DMS53 treated with DMSO at 0.1 percent for 48 hours (cell line): ENCODE measurements at regions not wholly inside any gene's neighbourhood (a gene's known extent, or its start where the extent isn't known, plus 50 kb on each side); places are given as distances from the start of the nearest gene placed in this dataset.

Experiments used
- DNase-seq: peaks from one replicate; lab custom pipeline; 2025; ENCODE audit not compliant: unreplicated experiment; lab: John Stamatoyannopoulos, UW

DNA sequence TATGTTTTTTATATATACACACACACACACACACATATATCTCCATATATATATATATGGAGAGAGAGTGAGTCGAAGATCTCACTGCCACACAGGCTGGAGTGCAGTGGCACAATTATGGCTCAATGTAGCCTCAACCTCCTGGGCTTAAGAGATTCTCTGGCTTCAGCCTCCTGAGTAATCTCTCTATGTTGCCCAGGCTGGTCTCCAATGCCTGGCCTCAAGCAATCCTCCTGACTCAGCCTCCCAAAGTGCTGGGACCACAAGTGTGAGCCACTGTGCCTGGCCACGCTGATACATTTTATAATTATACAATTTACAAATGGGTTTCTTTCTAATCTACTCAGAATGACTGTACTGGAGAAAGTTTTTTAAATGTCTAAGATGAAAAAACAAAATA is 664.2 kb downstream of the PTPRC start:
- no peak for DNase-seq

- DNase-seq = no peak
Measured at GRCh38 chr1:199305053-199305452, 666.2 kb downstream of the PTPRC start.

DNA sequence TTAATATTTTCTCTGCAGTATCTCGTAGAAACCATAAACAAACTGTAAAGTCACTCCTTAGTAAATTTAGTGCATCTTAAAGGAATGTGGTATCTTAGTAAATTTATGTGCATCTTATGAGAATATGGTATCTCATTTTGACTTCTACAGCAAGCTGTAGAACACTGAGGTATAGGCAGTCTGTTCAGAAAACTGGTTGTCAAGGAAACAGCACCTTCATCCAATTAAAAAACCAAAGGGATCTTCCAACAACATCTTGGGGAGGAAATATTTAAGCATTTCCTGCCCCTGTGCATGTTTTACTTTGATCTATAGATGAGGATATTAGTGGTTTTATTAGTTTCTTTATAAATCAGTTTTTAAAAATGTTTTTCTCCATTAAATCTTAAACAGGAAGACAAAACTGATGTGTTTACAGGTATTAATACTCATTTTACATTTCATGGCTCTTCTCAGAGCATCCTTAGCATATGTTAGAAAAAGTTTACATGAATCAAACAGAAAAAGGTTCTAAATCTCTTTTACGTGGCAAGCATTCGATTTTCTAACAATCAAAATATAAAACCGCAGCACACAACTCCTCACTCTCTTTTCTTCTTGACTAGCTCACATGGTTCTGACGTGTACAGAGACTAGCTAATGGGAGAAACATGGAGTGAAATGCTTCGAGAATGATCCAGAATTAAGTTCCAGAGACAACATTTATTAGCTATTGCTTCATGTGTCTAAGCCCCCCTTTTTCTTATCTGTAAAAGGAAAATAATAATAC is 668.8 kb downstream of the PTPRC start:
- no peak for DNase-seq

DNA sequence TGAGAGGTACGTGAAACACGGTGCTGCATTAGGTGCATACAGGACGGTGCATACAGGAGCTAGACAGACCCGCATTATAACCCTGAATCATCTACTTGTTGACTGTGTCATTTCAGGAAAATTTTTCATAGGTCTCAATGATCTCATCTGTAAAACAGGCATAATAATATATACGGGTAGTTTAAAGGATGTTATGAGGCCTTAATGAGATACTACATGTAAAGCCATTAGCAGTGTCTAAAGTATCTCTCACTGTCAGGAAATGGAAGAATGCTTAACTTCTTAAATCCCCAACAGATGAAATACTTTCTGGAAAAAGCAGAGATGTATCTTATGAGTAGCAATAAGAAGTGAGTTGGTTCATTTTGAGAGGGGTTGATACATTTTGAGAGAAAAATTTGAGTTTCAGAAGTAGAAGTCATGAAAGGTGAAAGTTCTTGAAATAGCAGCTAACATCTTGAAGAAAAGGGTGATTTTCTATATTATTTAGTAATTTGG is 669.6 kb downstream of the PTPRC start:
- DNase-seq = no peak

DNA sequence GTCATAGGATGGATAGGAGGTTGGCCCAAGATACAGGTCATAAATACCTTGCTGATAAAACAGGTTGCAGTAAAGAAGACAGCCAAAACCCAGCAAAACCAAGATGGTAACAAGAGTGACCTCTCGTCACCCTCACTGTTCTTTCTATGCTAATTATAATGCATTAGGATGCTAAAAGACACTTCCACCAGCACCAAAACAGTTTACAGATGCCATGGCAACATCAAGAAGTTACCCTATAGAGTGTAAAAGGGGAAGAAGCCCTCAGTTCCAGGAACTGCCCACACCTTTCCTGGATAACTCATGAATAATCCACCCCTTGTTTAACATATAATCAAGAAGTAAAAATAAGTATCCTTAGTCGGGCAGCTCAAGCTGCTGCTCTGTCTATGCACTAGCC is 671.9 kb downstream of the PTPRC start:
- DNase-seq = no peak

GRCh38 chr1:199311478-199312262 is 672.8 kb downstream of the PTPRC start:
- no peak for DNase-seq

GRCh38 chr1:199312626-199313025 is 673.8 kb downstream of the PTPRC start:
- no peak for DNase-seq

- DNase-seq = no peak
Measured at GRCh38 chr1:199313444-199313843, 674.6 kb downstream of the PTPRC start.

DNA sequence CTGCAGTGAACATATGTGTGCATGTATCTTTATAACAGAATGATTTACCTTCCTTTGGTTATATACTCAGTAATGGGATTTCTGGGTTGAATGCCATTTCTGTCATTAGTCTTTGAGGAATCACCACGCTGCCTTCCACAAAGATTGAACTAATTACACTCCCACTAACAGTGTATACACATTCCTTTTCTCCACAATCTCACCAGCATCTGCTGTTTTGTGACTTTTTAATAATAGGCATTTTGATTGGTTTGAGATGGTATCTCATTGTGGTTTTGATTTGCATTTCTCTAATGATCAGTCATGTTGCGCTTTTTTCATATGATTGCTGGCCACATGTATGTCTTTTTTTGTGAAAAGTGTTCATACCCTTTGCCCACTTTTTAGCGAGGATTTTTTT is 680.5 kb downstream of the PTPRC start:
- DNase-seq = no peak

- no peak for DNase-seq
Measured at GRCh38 chr1:199322278-199322677, 683.4 kb downstream of the PTPRC start.

- no peak for DNase-seq
Measured at GRCh38 chr1:199333180-199333579, 694.3 kb upstream of the NR5A2 start.

DNA sequence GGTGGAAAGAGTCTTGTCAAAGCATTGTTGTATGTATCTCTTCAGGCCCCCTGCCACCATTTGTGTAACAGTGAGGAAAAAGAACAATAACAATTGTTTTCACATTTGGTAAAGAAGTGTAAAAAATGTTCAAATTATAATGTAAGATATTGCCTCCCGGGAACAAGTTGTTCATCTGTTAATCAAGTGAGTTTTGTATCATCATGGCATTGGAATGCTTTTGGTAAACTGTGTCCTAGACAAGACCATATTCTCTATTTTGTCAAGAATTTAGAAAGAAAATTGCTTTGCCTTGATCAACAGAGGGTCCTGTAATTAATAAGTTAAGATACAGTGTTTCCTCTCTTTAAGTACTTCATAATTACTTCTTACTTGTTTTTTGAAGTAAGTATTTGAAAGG is 692.0 kb upstream of the NR5A2 start:
- DNase-seq = no peak

DNA sequence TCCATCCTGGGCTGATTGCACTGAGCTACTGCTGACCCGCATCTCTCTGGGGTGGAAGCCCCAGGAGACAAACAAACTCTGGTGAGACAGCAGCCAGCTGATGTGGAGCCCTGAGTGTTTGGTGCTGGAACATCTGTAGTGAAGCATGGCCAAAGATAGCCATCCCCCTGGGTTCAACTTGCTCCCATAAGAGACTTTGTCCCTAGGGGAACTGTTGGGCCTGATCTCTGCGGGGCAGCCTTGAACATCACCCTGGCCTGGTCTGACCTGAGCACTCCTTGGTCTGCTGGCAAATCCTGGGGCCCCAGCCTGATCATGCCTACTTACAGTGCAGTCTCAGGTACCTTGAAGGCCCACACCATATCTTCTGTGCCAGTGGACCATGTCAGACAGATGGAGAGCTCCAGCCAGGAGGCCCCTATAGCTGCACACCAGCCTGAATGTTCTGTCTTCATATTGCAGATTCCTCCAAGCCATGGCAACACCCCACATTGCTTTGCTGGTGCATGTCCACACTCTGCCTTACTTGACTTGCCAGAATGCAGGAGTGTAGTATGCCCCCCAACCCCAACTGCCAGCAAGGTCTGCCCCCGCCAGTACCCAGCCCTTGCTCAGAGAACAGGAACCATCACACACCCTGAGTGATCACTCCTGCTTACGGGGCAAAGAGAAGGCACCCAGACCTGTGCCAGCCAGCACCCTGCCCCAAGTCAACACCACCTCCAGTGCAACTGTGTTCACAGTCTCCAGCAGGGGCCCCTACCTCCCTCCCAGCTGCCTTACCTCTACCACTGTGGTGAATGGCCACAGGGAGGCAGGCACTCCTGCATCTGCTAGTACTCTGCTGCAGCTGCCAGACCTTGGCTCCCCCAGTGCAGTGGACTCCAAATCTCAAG is 690.5 kb upstream of the NR5A2 start:
- DNase-seq = no peak

GRCh38 chr1:199338760-199339159 is 688.8 kb upstream of the NR5A2 start:
- DNase-seq = no peak

GRCh38 chr1:199352351-199352750 is 675.2 kb upstream of the NR5A2 start:
- DNase-seq = no peak

- no peak for DNase-seq
Measured at GRCh38 chr1:199353906-199354305, 673.6 kb upstream of the NR5A2 start.

GRCh38 chr1:199356561-199356960 is 670.9 kb upstream of the NR5A2 start:
- DNase-seq = no peak

GRCh38 chr1:199357599-199357998 is 669.9 kb upstream of the NR5A2 start:
- no peak for DNase-seq

GRCh38 chr1:199362996-199363395 is 664.5 kb upstream of the NR5A2 start:
- DNase-seq = no peak

DNA sequence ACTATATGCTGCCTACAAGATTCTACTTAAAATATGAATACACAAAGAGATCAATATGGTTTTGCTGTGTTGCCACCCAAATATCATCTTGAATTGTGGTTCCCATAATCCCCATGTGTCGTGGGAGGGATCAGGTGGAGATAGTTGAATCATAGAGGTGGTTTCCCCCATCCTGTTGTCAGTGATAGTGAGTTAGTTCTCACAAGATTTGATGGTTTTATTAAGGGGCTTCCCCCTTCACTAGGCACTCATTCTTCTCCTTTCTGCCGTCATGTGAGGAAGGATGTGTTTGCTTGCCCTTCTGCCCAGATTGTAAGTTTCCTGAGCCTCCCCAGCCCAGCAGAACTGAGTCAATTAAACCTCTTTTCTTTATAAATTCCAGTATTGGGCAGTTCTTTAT is 654.4 kb upstream of the NR5A2 start:
- DNase-seq = no peak

DNA sequence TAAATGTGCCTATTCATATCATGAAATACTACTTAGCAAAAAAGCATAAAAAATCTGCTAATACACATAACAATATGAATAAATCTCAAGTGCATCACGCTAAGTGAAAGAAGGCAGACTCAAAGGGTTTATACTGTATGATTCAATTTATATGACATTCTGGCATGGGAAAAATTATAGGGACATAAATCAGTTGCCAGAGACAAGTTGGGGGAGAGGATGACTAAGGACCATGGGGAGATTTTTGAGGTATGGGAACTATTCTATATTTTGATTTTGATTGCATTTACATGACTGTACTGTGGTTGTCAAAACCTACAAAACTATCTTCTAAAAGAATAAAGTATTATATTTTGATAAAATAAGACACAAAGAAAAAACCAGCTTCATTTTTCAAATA is 650.3 kb upstream of the NR5A2 start:
- no peak for DNase-seq
